GM21447 (cell line): ENCODE measurements at regions not wholly inside any gene's neighbourhood (a gene's known extent, or its start where the extent isn't known, plus 50 kb on each side); places are given as distances from the start of the nearest gene placed in this dataset.
"Not testable (repeated sequence)": the region's sequence is repeated elsewhere in the genome, so short reads cannot be mapped to it uniquely, and the experiment has no call there.

ENCODE experiments used
- ATAC-seq: cut with Tn5 transposase; IDR thresholded peaks from one replicate; pipeline ENCODE4 v1.9.1; 2021; ENCODE audit not compliant: unreplicated experiment

- ATAC-seq: no peak
These were observed 2351.4 kb downstream of the PCDH7 start for GRCh38 chr4:33071535-33071934.

DNA sequence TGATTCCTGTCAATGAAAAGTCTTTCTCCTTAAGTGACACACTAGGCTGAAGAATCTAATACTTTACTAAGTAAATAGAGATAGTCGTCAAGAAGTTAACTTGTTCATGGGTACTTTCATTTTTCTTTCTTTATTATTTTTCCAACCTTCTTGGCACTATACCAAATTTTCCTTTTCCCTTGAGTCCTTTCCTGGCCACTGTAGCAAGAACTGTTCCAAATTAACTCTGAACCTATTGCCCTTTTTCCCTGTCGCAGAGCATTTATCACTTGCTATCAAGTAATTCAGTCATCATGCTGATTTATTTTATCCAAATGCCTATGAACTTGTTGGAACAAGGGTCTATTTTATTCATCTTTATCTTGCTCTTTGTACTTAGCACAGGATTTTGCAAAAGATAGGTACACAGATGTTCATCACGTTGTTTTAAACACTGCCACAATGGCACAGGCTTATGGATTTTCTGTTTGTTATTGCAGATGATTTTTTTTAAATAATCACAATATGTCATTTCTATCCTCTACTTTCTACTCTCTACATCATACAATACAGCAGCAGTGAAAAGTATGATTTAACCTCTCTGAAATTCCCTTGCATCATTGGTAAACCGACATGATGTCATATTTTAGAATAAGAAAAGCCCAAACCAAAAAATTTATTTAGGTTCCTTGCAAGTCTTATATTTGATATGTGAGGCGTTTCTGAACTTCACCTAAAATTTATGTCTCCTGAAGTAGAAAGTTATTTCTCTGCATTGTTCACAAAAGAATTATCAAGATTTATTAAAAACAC lies 2352.3 kb downstream of the PCDH7 start:
- no peak for ATAC-seq

DNA sequence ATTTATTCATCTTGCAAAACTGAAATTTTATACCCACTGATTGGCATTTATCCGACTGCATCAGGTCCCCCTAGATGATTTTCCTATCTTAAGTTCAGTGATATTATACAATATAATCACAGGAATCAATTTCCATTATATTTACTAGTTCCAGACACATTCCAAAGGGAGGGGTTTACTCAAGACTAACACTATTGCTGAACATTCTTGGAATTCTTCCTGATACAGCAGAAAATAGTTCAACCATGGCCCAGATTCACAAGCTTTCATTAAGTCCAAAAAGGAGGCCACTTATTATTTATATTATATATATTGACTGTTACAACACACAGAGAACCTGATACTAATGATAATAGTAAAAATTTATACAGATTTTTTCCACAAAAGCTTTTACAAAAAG lies 2353.6 kb downstream of the PCDH7 start:
- no peak for ATAC-seq

- no peak for ATAC-seq
These were observed 2358.0 kb downstream of the PCDH7 start for GRCh38 chr4:33078145-33078544.

- ATAC-seq: no peak
These were observed 2360.1 kb downstream of the PCDH7 start for GRCh38 chr4:33080275-33080674.

- no peak for ATAC-seq
These were observed 2365.5 kb downstream of the PCDH7 start for GRCh38 chr4:33085709-33086108.

GRCh38 chr4:33086331-33086925 lies 2366.3 kb downstream of the PCDH7 start:
- ATAC-seq: no peak

DNA sequence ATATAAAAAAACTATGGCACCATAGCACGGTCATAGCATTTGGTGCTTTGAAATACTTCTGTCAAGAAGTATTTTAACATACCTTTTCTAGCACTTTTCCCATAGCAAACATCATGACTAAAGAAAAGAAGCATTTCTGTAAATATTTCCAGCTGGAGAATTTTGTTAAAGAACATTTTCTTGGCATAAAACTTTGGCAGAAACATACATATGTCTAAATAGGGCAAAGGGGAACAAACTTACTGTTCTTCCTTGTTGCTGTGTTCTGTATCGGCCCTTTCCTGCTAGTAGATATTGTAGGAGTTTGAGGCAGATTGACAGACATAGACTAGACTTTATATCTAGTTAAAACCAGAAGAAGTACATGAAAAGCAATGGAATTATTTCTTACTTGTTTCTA lies 2368.5 kb downstream of the PCDH7 start:
- no peak for ATAC-seq

- ATAC-seq: no peak
These were observed 2370.7 kb downstream of the PCDH7 start for GRCh38 chr4:33090910-33091309.

DNA sequence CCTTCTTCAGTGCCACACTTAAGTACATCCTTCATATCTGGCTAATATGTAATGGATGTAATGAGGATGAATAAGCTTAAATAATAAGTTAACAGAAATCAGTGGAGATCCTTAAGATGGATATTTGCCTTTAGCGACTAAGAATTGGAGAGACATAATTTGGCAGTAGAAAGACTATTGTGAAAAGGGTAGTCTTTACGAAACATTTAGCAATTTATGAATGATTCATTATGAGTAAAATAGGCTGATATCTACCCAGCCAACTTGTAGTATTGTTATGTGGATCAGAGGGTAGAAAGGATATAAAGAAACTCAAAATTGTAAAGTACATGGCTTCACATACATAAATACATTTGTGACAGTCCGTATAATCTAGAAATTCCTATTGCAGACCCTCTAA lies 2371.8 kb downstream of the PCDH7 start:
- ATAC-seq: no peak

DNA sequence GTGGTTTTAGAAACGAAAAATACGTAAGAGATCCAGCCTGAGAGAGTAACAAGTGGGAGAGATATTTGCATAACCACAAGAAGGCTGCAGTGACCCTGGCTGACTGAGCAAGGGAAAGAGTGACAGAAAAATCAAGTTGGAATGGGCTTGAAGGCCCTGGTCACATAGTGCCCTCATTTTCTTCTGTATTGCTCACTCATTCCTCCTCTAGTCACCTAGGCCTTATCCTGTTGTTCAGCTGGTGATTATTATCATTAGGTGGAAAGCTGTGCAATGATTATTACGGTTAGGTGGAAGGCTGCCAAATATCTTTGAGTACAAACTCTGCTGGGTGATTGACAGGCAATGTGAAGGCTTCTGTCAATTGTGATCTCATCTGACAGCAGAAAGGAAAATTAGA lies 2384.1 kb downstream of the PCDH7 start:
- ATAC-seq: peak; percentile 73

DNA sequence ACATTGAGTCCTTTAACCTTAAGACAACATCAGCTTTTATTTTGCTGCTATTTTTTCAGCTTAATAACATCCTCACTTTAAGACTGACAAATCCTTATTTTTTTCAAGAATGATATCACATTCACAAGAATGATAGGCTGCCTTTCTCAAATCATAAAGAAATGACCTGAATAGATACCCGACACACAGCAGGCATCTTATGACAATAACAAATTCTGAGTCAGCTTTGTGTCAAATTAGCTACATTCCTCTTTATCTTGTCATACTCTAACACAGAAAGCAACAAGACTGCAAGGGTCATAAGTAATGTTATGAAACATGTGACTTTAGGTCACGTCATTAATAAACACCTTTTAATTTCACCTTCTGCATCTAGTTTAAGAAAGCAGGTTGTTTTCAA lies 2387.6 kb downstream of the PCDH7 start:
- no peak for ATAC-seq

DNA sequence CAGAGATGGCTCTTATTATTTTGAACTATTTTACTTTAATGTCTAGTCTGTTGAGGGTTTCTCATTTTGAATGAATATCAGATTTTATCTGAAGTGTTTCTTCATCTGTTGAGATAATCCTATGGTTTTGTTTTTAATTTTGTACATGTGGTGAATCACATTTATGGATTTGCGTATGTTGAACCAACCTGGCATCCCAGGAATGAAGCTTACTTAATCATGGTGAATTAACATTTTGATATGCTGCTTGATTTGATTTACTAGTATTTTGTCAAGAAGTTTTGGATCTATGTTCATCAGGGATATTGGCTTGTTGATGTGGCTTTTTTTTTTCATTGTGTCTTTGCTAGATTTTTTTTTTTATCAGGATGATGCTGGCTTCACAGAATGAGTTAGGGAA lies 2390.9 kb downstream of the PCDH7 start:
- no peak for ATAC-seq

DNA sequence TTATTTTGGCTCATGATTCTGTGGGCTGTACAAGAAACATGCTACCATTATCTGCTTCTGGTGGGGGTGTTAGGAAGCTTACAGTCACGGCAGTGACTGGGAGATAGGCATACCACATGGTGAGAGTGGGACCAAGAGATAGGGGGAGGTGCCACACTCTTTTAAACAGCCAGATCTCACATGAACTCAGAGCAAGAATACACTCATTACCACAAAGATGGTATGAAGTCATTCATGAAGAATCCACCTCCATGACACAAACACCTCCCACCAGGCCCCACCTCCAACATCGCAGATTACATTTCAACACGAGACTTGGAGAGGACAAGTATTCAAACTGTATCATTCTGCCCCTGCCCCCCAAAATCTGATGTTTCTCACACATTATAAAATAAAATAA lies 2396.7 kb downstream of the PCDH7 start:
- ATAC-seq: no peak

GRCh38 chr4:33126002-33126401 lies 2405.8 kb downstream of the PCDH7 start:
- no peak for ATAC-seq

DNA sequence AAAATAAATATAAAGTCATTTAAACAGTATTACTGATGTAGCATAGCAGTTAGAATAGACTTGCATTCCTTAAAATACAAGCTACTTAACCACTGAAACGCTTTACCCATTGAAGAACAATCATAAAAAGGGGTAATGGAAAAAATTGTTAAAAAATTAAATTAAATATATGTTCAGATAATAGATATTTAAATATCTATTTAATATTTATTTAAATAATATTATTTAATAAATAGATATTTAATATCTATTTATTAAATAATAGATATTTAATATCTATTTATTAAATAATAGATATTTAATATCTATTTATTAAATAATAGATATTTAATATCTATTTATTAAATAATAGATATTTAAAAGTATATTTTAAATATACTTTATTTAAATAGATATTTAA lies 2410.5 kb downstream of the PCDH7 start:
- not testable (repeated sequence) for ATAC-seq

DNA sequence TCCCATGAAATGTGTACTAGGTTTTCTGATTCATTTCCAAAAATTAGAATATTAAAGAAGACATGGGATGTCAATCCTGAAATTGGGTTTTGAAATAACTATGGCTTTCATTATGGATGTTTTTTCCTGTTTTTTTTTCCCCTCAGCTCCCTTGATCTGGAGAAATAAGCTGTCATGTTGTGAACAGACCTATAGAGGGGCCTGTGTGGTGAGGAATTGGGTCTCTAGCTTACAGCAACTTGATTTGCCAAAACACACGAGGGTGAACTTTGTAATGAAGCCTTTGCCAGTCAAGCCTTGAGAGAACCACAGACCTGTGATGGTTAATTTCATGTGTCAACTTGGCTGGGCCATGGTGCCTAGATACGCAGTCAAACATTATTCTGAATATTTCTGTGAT lies 2413.6 kb downstream of the PCDH7 start:
- ATAC-seq: no peak

GRCh38 chr4:33134366-33134765 lies 2414.2 kb downstream of the PCDH7 start:
- no peak for ATAC-seq

- ATAC-seq: no peak
These were observed 2429.7 kb downstream of the PCDH7 start for GRCh38 chr4:33149658-33150524.

DNA sequence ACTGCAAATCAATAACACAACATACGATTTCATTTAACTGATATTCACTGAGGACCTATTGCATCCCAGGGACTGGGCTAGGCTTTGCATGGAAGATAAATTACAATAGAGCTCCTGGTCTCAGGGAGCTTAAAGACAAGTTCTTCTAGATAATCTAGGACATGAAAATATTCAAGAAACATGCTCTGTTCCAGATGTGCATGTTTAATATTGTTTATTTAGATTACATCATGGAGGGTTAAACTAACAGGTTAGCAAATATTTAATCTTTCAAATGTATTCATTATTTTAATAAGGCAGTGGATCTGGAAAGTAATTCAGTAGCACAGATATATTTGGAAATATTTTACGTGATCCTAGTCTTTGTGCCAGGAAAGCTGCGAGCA lies 2430.3 kb downstream of the PCDH7 start:
- ATAC-seq: no peak

DNA sequence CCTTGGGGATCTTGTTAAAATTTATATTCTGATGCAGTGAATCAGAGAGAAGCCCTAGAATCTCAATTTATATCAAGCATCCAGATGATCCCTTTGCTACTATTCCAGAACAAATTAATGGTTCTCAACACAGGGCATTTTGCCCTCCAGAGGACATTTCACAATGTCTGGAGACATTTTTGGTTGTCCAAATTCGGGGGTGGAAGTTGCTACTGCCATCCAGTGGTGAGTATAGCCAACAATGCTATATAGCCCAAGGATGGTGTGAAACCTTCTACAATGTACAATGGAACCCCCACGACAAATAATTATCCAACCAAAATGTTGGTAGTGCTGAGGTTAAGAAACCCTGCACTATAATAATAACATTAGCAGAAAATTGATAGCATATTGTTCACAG lies 2440.0 kb downstream of the PCDH7 start:
- no peak for ATAC-seq

DNA sequence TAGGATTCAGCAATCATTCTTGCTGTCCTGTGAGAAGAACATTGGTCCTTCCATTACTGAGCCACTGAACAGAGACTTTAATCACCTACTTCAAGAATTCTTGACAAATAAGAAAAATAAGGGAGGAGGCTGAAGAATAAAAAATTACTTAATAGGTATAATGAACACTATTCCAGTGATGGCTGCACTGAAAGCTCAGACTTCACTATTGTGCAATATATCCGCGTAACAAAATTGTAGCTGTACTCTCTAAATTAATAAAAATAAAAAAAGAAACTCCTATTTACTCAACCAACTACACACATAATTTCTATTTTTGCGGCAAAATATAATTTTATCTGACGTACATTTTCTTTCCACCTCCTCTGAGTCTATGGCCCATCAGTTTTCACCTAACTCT lies 2441.0 kb downstream of the PCDH7 start:
- no peak for ATAC-seq
